ENCODE measurements at regions not wholly inside any gene's neighbourhood (a gene's known extent, or its start where the extent isn't known, plus 50 kb on each side); places are given as distances from the start of the nearest gene placed in this dataset.

- no peak for DNase-seq
- no peak overlapping the region for H3K4me3 Mint-ChIP-seq
- no peaks in the 10 kb centered on the region for H3K27me3 Mint-ChIP-seq
- no peaks in the 10 kb centered on the region for H3K4me1 Mint-ChIP-seq
- POLR2A ChIA-PET = no interaction called here
- intact Hi-C loops (cut with DNase I, micrococcal nuclease) = no loop called here
- no peak overlapping the region for H3K27ac Mint-ChIP-seq
- no peaks in the 10 kb centered on the region for H3K9me3 Mint-ChIP-seq (ENCODE audit: low read depth)
- no peak for ATAC-seq
- no peaks in the 10 kb centered on the region for H3K36me3 Mint-ChIP-seq (ENCODE audit: low read depth)
- CTCF ChIA-PET = no interaction called here
These were observed 806.3 kb upstream of the ARPP21 start for GRCh38 chr3:34832865-34833508.

DNA sequence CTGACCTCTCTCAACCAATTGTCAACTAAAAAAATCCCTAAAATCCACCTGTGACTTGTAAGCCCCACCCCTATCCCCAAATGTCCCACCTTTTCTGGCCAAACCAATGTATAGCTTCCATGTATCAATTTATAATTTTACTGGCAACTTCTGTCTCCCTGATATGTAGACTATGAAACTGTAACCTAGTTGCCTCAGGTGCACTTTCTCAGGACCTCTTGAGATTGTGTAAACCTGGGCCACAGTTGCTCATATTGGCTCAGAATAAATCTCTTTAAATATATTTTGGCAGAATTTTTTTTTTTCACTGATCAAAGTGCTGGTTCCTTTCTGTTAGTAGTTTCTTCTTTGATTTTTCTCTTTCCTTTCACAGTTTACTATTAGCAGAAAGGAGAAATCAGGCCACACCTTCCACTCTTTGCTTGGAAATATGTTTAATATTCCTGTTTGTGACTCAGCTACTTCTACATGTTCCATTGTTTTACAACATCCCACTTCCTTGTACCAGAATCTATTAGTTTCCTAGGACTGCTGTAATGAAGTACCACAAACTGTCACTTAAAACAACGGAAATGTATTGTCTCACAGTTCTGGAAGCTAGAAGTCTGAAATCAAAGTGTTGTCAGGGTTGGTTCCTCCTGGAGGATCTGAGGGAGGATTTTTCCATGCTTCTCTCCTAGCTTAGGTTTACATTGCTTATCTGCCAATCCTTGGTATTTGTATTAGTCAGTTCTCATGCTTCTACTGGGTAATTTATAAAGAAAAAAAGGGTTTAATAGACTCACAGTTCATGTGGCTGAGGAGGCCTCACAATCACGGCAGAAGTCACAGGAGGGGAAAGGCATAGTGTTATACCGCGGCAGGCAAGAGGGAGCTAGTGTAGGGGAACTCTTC is 801.2 kb upstream of the ARPP21 start:
- Mint-ChIP-seq H3K4me3 (no peak overlapping the region), H3K27ac (no peak overlapping the region), H3K36me3 (ENCODE audit: low read depth) (no peaks in the 10 kb centered on the region), H3K27me3 (peaks cover under 1% of the 10 kb centered on the region), H3K4me1 (no peaks in the 10 kb centered on the region), H3K9me3 (ENCODE audit: low read depth) (no peaks in the 10 kb centered on the region)
- no peak for DNase-seq
- intact Hi-C loops (cut with DNase I, micrococcal nuclease) = no loop called here
- CTCF ChIA-PET = no interaction called here
- POLR2A ChIA-PET = no interaction called here
- ATAC-seq = no peak

DNA sequence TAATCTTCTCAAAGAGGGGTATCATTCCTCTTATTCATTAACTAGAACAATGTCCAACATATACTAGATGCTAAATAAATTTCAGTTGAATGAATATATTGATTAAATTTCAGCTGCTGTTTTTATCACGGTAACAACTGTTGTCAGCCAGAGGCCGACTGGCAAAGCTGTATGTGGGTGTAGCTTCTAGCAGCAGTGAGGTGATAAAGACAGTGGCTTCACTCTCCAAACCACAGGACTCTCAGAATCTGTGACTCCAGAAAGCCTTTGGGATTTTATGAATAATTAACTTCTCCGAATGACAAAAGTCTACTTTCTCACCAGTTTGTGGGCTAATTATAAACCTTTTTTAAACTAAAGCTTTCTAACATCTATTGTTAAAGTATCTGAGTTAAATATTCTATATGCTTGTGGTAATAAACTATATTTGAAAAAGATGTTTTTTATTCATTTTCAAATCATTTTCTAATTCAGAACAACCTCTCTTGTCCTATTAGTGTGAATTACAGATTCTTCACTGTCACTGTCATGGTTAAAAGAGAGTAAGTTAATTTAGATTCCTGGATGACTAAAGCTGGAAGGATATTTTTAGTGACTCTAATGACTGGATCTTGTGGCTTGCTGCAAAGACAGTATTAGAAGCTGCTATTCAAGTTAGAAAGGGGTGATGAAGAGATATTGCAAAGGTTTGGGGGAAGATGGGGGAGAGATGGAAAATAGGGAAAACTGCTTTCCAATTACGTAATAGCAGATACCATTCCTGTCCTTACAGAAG is 796.4 kb upstream of the ARPP21 start:
- DNase-seq = no peak
- ATAC-seq = no peak
- Mint-ChIP-seq H3K27me3 (peaks cover 2% of the 10 kb centered on the region), H3K27ac (no peak overlapping the region), H3K36me3 (ENCODE audit: low read depth) (no peaks in the 10 kb centered on the region), H3K4me3 (no peak overlapping the region), H3K4me1 (no peaks in the 10 kb centered on the region), H3K9me3 (ENCODE audit: low read depth) (no peaks in the 10 kb centered on the region)
- CTCF ChIA-PET = interaction anchor here (1.2 kb wide), 1 partner anchor 53 kb away, joined by 3 read pairs; no protein-coding TSS in a partner anchor
- POLR2A ChIA-PET = no interaction called here
- intact Hi-C loops (cut with DNase I, micrococcal nuclease) = no loop called here

DNA sequence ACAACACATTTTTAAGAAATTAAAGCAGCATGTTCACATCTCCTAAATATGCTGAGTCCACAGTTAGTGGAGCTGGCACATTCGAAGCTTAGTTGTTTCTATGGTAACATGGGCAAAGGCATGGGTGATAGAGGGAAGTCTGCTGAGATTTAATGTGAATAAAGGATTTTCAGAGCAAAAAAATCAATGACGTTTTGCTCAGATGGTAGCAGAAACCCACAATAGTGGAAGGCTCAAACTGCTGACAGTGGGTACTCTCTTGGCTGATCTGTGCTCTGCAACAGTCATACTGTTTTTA is 795.1 kb upstream of the ARPP21 start:
- no peak overlapping the region for H3K27ac Mint-ChIP-seq
- peaks cover 2% of the 10 kb centered on the region for H3K27me3 Mint-ChIP-seq
- CTCF ChIA-PET = interaction anchor here (1.2 kb wide), 1 partner anchor 54 kb away, joined by 3 read pairs; no protein-coding TSS in a partner anchor
- no peak overlapping the region for H3K4me3 Mint-ChIP-seq
- no peaks in the 10 kb centered on the region for H3K4me1 Mint-ChIP-seq
- DNase-seq (no peak), ATAC-seq (no peak)
- H3K36me3 Mint-ChIP-seq (ENCODE audit: low read depth) = no peaks in the 10 kb centered on the region
- intact Hi-C loops (cut with DNase I, micrococcal nuclease) = no loop called here
- POLR2A ChIA-PET = no interaction called here
- H3K9me3 Mint-ChIP-seq (ENCODE audit: low read depth) = no peaks in the 10 kb centered on the region

- no peaks in the 10 kb centered on the region for H3K9me3 Mint-ChIP-seq (ENCODE audit: low read depth)
- CTCF ChIA-PET = no interaction called here
These were observed 788.2 kb upstream of the ARPP21 start for GRCh38 chr3:34851137-34851536.

GRCh38 chr3:34852844-34853439 is 786.4 kb upstream of the ARPP21 start:
- Mint-ChIP-seq H3K27ac (no peak overlapping the region), H3K9me3 (ENCODE audit: low read depth) (no peaks in the 10 kb centered on the region), H3K4me1 (no peaks in the 10 kb centered on the region), H3K4me3 (no peak overlapping the region), H3K27me3 (no peaks in the 10 kb centered on the region), H3K36me3 (ENCODE audit: low read depth) (no peaks in the 10 kb centered on the region)
- ChIA-PET CTCF (no interaction called here), POLR2A (no interaction called here)
- intact Hi-C loops (cut with DNase I, micrococcal nuclease) = no loop called here
- ATAC-seq (no peak), DNase-seq (no peak)

More at GRCh38 chr3:34851137-34851536, 788.2 kb upstream of the ARPP21 start:
- no peak for ATAC-seq
- no peak for DNase-seq
- intact Hi-C loops (cut with DNase I, micrococcal nuclease) = no loop called here
- Mint-ChIP-seq H3K27me3 (no peaks in the 10 kb centered on the region), H3K27ac (no peak overlapping the region), H3K4me1 (no peaks in the 10 kb centered on the region), H3K4me3 (no peak overlapping the region), H3K36me3 (ENCODE audit: low read depth) (no peaks in the 10 kb centered on the region)
- POLR2A ChIA-PET = no interaction called here

DNA sequence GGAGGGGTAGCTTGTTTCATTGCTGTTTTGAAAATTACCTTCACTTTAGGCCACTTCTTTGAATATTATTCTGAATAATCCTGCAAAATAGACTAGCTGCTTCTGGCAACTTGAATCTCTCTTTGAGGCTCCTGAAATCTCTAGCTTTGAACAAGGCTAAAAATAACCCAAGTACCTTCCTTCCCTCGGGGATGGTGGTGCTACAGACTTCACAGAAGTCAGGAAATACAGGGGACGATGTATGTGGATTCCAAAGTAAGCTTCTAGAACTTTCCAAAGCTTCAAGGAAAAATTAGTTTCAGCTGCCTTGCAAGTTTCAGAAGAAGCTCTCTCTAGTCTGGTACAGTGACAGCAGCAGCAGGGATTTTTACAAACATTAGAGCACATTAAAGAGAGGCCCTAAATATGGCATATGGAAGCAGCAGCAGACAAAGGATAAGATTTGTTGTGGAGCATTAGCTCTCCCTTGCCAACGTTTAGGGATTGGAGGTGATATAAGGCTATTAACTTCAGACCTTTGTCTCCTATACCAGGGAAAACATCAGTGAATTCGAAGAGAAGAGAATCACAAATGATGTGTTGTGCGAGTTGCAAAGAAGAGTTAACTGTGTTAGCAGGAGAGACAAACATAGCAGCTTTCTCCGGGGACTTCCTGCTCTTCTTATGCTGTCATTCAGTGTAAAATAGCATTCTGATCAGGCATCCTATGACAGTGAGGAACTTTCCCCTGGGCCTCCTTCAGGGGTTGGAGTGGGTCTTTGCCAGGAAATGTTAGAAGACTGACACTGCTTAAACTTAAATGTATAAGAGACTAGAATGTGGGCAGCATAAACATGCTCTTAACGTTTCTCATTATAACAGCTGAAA is 783.0 kb upstream of the ARPP21 start:
- ChIA-PET POLR2A (no interaction called here), CTCF (no interaction called here)
- no peaks in the 10 kb centered on the region for H3K4me1 Mint-ChIP-seq
- H3K36me3 Mint-ChIP-seq (ENCODE audit: low read depth) = no peaks in the 10 kb centered on the region
- DNase-seq = no peak
- no peak overlapping the region for H3K27ac Mint-ChIP-seq
- H3K27me3 Mint-ChIP-seq = no peaks in the 10 kb centered on the region
- no peak overlapping the region for H3K4me3 Mint-ChIP-seq
- no peaks in the 10 kb centered on the region for H3K9me3 Mint-ChIP-seq (ENCODE audit: low read depth)
- ATAC-seq = no peak
- intact Hi-C loops (cut with DNase I, micrococcal nuclease) = no loop called here

DNA sequence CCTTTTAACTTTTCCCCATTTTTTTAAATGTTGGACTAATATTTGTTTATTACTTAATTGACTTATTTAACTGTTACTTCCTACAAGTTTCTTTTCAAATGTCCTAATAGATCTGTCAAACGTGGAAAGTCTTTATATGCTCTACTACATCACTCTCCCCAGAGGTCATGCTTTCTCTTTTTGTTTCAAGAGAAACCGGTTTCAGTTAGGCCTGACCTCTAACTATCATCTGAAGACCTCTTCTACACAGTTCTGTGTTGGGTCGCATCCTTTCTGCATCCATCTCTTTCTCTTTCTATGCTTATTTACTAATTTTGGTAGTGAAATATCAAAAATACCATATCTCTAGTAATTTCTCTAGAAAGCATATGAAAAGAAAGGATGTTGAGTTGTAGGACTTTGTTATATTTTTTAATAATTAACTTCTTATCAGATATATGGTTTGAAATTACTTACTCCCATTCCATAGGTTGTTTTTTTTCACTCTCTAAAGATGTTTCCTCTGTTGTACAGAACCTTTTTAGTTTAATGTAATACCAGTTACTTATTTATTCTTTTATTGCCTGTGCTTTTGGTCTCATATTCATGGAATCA is 781.2 kb upstream of the ARPP21 start:
- H3K4me1 Mint-ChIP-seq = no peaks in the 10 kb centered on the region
- no peaks in the 10 kb centered on the region for H3K9me3 Mint-ChIP-seq (ENCODE audit: low read depth)
- no peaks in the 10 kb centered on the region for H3K27me3 Mint-ChIP-seq
- ATAC-seq = no peak
- CTCF ChIA-PET = no interaction called here
- no peak overlapping the region for H3K27ac Mint-ChIP-seq
- no peaks in the 10 kb centered on the region for H3K36me3 Mint-ChIP-seq (ENCODE audit: low read depth)
- H3K4me3 Mint-ChIP-seq = no peak overlapping the region
- intact Hi-C loops (cut with DNase I, micrococcal nuclease) = no loop called here
- DNase-seq = no peak
- POLR2A ChIA-PET = no interaction called here

- Mint-ChIP-seq H3K4me3 (no peak overlapping the region), H3K9me3 (ENCODE audit: low read depth) (no peaks in the 10 kb centered on the region), H3K27me3 (no peaks in the 10 kb centered on the region), H3K4me1 (no peaks in the 10 kb centered on the region), H3K36me3 (ENCODE audit: low read depth) (no peaks in the 10 kb centered on the region), H3K27ac (no peak overlapping the region)
- ATAC-seq = no peak
- intact Hi-C loops (cut with DNase I, micrococcal nuclease) = no loop called here
- no peak for DNase-seq
- ChIA-PET CTCF (no interaction called here), POLR2A (no interaction called here)
These were observed 779.6 kb upstream of the ARPP21 start for GRCh38 chr3:34859746-34860145.

DNA sequence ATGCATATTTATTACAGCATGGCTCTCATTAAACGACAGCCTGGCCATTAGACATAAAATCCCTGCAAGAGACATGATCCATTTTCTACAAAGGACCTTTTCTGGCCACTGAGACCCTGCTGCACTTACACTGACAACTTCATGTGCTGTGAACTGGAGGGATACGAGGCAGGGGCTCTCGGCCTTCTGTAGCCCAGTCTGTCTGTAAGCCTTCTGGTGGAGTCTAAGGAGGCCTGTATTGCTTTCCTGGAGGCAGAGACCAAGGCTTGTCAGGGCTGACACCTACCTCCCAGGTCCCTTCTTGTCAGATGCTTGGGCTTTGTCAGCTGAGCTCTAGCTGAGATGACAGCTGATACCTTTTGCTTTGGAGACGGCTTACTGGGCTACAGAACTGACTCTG is 776.9 kb upstream of the ARPP21 start:
- Mint-ChIP-seq H3K27me3 (no peaks in the 10 kb centered on the region), H3K36me3 (ENCODE audit: low read depth) (no peaks in the 10 kb centered on the region), H3K4me3 (no peak overlapping the region), H3K9me3 (ENCODE audit: low read depth) (no peaks in the 10 kb centered on the region), H3K4me1 (no peaks in the 10 kb centered on the region), H3K27ac (no peak overlapping the region)
- POLR2A ChIA-PET = no interaction called here
- ATAC-seq (no peak), DNase-seq (no peak)
- CTCF ChIA-PET = no interaction called here
- intact Hi-C loops (cut with DNase I, micrococcal nuclease) = no loop called here

DNA sequence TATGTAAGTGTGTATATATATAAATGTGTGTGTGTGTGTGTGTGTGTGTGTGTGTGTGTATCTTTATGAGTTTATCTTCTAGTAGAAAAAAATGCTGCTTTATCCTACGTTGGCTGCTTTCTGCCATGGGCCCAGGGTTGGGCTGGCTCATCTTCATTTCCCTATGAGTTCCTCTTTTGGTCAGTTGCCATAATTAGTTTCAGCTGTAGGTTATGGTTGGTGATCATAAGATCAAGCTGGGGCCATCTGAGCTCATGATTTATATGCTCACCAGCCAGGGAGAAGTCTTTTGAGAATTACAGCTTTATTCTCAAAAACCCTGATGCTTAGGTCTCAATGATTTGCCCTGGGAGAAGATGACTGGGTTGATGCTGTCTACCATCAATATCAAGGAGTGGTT is 775.8 kb upstream of the ARPP21 start:
- intact Hi-C loops (cut with DNase I, micrococcal nuclease) = no loop called here
- no peak overlapping the region for H3K27ac Mint-ChIP-seq
- ChIA-PET POLR2A (no interaction called here), CTCF (no interaction called here)
- H3K9me3 Mint-ChIP-seq (ENCODE audit: low read depth) = no peaks in the 10 kb centered on the region
- no peaks in the 10 kb centered on the region for H3K36me3 Mint-ChIP-seq (ENCODE audit: low read depth)
- H3K27me3 Mint-ChIP-seq = no peaks in the 10 kb centered on the region
- DNase-seq (no peak), ATAC-seq (no peak)
- H3K4me3 Mint-ChIP-seq = no peak overlapping the region
- H3K4me1 Mint-ChIP-seq = no peaks in the 10 kb centered on the region
